KG1 (cell line): ENCODE measurements at regions not wholly inside any gene's neighbourhood (a gene's known extent, or its start where the extent isn't known, plus 50 kb on each side); places are given as distances from the start of the nearest gene placed in this dataset.
"Not testable (repeated sequence)": the region's sequence is repeated elsewhere in the genome, so short reads cannot be mapped to it uniquely, and the experiment has no call there.

Experiments used
- DNase-seq: peaks from one replicate; lab custom pipeline; 2025; lab: John Stamatoyannopoulos, UW

DNA sequence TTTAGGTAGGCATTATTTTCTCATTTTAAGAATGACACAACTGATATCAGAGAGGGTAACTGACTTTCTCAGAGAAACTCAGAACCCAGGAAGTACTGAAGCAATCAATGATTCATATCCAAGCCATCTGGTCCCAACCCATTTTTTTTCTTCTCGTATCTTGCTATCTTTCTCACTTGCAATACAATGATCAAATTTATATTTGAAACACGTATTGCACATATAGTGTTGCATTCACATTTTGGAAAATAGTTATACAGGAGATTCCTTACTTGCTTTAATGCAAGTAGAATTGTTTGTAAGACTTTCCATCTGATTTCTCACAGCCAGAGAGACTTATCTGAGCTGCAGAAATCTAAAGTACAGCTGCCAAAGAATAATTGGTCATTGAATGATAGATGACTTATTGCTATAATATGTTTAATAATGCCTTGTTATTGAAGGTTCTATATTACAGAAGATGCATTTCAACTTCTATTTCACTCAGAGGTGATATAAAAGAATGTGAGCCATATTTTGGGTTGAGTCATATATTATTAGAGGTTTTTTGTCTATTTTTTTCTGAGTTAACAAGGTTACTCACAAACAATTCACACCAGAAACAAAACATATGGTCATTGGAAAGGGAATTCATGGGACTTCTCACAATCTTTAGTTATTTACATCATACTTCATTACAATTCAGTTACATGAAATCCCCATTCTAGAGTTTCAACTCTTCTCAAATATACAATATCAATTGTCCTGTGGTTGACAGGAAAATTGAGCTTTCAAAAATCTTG, 337.5 kb upstream of the CITED2 start:
- no peak for DNase-seq

DNA sequence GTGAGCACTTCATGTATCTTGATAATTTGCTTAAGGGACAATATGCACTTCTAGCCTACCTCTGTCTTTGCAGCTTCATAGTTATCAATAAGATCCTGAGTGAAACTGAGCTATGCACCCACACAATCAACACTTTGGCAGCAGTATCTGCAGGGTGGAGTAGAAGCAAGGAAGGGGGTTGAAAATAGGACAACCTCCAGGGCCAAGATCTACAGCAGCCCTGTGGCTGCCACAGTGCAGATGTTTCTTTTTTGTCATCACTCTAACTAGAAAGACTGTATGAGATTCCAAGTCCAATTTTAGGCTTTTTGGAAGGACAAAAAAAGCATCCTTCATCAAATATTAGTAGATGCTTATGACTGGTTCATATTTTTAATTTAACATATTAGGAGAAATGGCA, 336.1 kb upstream of the CITED2 start:
- DNase-seq: no peak

DNA sequence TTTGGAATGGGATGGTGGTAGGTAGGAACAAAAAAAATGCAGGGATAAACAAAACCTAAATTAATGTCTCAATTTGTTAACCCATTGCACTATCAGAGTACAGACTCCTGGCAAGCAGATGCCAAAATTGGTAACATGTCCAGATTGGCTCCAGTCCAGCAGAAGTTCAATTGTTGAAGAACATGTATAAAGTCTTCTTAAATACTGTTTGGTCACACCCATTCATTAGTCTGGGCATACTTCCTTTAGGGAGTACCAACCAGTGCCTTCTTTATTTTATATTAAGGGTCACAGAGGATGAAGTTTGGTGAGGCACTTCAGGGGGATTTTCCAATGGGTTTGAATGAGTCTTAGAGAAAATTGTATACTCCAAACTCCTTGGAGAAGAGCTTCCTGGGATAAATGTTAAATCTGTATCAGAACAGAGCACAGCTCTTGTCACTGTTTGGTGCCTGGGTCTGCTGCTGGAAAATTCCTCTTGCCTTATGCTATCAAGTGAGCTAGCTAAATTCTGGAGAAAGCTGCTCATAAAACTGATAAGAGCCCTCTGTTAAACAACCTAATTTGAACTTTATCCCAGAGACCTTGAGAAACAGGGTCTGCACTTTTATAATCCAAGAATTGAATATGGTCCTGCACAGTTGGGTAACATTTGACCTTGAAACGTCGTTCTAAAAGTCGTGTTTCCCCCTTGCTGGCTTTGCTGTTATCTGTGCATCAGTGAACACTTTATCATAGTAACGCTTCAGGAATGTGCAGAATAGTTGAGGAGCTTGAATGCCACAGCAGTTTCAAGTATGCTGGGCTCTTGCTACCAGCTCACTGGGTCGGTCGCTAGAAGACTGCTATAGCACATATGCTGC, 334.1 kb upstream of the CITED2 start:
- DNase-seq: no peak

DNA sequence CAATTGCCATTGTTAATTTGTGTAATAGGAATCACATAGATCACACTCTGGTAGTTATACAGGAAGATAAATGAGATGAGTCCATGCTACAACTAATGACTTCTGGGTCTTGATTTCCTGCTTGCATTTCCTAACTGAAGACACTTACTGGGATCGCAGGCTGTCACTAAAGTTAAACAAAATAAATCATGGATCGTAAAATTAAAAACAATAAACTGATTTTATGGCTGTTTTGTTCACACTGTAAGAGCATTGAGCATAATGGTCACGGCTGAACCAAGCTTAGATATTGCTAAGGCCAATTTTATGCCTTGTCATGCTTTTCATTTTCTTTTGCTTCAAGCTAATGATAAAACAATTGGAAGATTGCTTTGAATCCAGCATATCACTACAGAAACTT, 332.5 kb upstream of the CITED2 start:
- no peak for DNase-seq

DNA sequence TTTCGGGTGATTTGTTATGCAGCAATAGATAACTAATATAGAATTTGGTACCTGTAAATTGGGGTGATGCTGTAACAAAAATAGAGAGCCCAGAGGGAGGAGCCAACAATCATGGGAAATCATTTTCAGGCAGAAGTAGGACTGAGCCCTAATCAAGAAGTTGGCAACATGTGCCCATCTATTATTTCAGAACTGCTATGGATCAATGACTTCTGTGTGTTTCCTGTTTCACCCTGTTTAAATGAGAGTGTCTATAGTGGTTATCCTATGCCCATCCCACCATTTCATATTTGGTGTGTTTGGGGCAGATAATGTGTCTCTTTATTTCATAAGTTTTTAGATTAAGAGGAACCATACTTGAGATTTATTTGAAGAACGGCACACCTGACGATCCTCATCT, 330.8 kb upstream of the CITED2 start:
- DNase-seq: no peak

DNA sequence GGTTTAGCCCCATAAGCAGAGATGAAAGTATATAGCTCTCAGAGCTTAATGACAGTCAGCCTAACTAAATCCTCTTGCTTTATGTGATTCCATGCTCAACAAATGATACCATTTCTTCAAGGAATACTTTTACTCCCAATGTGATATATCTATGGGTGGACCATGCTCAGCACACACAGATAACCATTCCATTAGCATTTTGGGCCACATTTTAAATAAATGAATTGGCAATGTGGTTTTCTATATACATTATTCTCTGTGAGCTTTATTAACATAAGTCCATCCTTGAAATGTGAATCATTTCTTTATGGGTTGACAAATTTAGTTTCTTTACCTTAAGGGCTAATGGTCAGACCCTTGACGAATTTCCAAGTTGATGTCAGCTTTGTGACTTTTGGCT, 329.3 kb upstream of the CITED2 start:
- DNase-seq: no peak

DNA sequence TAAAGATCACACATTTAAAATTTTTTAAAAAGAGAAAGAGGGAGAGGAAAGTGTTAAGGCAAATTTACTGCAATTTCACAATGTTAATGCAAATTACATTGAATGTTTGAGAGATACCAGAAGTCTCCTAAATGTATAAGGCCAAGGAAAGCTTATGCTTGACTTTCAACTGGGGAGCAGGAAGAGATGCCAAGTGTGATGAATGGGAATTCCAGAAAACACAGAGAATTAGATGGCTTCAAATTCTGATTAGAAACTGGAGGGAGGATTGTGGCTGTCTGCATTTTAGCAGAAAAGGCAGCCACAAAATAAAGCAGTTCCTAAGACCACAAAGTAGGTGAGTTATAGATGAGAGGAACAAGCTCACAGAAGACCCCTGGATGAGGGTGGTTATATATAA, 328.3 kb upstream of the CITED2 start:
- no peak for DNase-seq

DNA sequence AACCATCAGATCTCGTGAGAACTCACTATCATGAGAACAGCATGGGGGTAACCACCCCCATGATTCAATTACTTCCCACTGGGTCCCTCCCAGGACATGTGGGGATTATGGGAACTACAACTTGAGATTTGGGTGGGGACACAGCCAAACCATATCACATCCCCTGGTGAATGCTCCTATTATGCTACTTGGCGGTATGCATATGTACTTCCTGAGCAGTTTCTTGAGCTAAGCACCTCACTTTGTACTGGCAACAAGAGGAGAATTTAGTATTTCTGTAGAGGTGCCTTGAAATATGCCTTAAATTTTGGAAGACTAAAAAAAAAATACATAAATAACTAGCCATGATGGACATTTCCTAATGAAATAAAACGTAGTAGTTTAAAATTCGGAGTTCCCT, 327.2 kb upstream of the CITED2 start:
- DNase-seq: no peak

DNA sequence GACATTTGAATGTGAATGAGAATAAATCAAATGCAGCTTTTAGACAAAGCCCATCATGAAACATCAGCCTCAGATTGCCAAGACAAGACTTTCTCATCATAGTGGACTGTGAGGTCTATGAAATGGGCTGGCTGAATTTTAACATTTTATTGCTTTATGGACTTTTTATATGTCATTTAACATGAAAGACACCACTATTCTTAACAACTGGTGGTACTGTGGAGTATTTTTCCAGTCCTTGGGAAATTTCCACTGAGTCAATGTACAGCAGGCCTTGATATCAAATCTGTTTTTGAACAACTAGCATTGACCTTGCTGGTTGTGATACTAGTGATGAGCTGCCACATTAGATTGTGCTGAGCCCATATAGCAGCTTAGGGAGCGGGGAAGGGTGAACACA, 326.6 kb upstream of the CITED2 start:
- DNase-seq: no peak

DNA sequence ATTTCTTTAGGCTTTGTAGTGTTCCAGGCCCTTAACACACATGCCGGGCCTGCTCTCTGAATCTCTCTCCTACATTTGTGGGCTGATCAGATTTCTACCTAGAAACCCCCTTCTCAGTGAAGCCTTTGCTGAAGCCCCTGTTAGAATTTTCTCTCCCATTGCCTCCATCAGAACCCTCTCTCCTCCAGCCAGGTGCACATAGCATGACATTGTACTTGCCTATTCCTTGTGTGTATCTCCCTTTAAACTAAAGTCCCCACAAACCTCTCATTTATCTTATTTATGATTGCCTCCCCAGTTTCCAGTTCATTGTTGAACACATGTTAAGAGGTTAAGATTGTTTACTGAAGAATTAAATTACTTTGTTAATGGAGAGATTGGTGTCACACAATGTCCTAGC, 325.5 kb upstream of the CITED2 start:
- DNase-seq: no peak

DNA sequence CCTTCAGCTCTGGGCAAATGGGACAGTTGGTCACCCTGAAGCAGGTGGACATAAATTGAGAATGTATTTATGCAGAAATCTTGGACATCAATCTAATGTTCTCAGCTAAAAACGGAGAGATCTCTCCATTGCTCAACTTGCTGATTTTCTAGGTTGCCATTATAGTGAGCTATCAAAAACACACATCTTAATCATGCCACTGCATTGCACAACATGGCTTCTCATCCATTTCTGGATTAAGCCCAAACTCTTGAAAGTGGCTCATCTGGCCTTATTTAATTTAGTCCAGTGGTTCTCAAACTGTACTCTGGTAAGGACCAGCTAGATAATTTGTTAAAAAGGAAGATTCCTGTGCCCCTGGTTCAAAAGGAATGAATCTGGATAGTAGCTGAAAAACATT, 324.9 kb upstream of the CITED2 start:
- no peak for DNase-seq

DNA sequence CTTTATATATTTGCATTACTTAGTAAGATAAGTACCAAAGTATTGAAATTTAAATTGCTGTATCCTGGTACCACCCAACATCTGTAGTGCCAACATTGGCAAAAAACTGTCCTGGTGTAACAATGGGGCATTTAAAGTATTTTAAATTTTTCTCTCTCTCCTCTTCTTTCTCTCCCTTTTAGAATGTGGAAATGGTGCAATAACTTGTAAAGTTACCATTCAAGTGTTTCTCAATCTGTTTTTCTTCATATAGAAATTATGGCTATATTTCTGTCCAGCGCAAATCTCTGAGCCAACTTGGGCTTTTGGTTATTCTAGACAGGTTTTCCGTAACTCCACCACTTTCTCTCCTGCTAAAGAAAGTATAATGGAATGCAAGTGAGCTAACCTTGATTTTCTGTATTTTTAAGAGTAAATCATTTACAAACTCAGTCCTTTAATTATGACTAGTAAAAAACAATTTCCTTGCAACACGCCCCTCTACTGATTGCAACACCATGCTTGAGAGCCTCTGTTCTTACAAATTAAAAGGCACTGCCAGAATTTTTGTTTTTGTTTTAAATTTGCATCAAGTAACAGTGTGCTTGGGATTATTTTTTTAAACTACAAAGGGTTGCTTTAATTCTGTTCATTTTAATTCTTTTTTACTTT, 324.2 kb upstream of the CITED2 start:
- DNase-seq: no peak

DNA sequence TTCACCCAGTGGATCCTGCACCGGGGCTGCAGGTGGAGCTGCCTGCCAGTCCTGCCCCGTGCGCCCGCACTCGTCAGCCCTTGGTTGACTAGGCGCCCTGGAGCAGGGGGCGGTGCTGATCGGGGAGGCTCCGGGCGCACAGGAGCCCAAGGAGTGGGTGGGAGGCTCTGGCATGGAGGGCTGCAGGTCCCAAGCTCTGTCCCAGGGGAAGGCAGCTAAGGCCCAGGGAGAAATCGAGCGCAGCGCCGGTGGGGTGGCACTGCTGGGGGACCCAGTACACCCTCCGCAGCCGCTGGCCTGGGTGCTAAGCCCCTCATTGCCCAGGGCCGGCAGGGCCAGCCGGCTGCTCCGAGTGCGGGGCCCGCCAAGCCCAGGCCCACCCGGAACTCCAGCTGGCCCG, 323.4 kb upstream of the CITED2 start:
- not testable (repeated sequence) for DNase-seq

DNA sequence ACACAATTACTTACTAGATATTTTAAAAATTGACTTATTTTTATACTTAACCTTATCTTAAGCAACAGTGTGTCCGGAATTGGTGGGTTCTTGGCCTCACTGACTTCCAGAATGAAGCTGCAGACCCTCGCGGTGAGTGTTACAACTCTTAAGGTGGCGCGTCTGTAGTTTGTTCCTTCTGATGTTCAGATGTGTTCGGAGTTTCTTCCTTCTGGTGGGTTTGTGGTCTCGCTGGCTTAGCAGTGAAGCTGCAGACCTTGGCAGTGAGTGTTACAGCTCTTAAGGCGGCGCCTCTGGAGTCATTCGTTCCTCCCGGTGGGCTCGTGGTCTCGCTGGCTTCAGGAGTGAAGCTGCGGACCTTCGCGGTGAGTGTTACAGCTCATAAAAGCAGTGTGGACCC, 322.5 kb upstream of the CITED2 start:
- DNase-seq: not testable (repeated sequence)

DNA sequence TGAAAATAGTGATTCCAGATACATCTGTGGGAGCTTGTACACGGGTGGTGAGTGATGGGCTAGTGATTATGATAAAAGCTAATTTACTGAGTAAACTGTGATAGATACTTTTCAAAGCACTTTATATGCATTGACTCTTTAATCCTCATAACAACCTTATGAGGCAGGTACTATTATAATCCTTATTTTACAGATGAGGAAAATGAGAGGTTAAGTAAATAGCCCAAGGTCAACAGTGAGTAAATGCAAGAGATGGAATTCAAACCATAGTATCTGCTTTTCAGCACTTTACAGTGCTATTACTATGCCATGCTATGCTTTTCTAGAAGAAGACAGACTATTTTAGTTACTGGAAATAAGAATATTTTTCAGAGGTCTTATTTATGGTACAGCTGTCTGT, 320.9 kb upstream of the CITED2 start:
- DNase-seq: no peak

DNA sequence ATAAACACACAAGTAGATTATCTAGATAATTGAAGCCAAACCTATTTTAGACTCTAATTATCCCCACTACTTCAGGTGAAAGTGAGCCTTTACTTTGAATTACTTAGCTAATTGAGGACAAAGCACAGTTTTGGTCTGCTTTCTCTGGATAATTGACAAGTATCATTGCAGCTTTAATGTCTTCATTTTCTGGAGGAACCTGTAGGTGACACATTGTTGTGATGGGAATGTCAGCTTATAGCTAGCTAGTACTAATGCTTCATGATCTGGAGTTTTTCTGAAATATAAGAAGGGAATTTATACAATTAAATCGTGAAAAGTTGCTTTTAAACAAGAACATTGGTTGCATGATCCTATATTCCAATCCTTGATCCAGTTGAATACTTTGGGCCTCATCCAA, 319.3 kb upstream of the CITED2 start:
- DNase-seq: no peak

DNA sequence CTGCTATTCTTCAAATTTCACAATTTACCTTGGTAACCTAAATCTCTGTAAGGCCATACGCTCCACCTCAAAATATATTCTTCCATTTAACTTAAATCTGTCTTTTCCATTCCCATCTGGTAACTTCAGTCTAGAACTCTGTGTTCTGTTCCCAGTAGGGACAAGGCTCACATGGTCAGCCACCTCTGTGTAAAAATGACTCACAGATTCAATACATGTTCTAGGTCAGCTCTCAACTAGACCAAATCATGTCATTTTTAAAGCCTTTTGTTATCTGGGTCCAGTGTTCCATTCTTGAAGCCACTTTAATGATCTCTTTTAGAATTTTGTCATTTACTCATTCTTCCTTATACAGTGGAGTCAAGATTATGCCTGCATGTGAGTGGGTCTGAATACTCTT, 315.6 kb upstream of the CITED2 start:
- DNase-seq: no peak

DNA sequence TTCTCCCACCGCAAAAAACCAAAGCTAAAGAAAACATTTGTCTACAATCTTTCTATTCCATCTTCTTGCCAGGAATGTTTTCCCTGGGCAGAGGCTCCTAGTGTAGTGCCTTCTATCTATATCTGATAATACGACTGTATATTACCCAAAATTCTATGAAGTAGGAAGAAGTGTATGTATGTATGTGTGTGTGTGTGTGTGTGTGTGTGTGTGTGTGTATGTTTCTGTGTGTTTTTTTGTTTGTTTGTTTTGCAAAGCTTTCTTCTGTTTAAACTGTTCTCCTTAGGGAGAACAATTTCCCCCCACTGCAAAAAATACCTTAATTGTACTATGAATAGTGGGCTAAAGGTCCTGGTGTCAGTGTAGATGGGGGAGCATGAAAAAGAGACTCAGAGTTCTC, 312.6 kb upstream of the CITED2 start:
- no peak for DNase-seq

DNA sequence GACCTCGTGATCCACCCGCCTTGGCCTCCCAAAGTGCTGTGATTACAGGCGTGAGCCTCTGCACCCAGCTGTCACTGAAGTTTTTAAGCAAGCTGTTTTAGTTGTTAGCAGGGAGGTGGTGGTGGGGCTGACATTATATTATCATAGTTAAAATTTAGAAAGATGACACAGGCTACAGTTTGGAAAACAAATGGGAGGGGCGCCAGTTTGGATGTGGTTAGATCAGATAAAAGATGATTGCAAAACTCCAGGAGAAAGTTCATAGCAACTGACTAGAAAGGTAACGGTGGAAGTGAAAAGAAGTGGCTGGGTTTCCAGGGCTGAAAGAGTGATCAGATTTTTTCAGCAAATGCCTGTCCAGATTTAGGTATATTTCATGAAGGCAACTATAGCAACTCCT, 311.9 kb upstream of the CITED2 start:
- no peak for DNase-seq

DNA sequence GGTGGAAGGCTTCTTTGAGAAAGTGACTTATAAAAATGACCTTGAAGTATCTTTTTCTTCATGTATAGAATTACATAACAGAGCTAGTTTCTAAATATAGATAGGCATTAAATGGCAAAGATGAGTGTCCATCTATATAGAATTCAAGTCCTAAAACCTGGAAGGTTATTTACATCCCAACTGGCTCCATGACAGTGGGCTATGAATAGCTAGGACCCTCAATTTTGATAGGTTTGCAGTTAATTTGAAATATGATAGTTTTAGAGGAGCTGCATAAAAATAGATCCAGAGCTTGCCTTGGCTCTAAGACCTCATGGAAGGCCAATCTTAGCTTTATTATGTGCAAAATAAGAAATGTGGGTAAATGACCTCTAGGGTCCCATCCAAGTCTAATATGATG, 310.6 kb upstream of the CITED2 start:
- no peak for DNase-seq

DNA sequence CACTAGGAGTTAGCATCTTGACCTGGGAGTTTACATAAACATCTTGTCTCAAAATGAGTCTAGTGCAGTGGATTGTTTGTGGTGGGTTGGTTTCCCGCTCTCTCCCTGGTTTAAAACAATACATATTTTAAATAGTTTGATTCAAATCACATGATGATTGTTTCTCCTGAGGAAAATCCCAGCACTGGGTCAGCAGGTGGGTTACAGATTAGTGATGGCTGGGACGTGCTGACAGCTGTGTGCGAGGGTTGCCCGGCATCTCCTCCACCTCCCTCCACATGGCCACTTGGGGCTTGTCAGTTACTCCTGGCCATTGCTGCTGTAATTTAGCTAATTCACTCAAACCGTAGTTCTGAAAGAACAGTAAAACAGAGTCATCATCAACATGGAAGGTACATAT, 306.4 kb upstream of the CITED2 start:
- no peak for DNase-seq

DNA sequence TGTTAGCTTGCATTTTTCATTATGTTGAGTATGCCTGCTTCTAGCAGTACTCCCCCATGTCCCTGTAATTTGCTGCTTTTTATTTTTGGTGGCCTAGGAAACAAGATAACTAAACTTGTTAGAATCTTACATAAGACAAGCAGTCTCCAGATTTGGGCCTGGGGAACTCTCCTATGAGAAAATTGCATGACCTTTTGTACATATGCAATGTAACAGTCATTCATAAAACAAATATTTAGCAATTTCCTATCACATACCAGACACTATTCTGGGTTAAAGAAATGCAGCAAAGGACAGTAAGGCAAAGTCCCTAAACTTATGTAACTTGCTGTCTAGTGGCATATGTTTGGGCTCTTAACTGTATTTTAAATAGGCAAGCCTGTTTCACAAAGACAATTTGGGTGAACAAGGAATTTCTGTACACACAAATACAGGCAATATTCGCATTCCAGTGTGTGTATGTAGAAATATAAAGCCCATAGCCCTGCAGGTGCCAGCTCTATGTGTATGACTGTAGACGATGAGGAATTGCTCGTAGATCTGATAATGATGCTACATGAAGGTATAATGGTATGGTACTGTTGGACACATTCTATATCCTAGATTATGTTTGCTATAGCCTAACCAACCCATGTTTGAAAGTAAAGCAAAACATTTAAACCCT, 305.2 kb upstream of the CITED2 start:
- no peak for DNase-seq

DNA sequence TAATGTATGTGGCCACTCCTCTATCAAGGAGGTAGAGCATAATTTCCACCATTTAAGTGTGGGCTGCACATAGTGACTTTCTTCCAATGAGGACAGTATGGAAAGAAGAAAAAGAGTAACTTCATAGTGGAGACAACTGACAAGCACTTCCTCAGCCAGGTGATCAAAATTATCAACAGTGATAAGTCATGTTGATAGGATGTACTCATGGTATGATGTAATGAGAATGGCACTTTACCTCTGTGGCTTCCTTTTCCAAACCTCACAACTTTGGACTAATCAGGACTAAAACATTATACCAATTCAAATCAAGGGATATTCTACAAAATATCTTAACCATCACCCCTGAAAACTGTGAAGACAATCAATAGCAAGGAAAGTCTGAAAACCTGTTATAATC, 302.3 kb upstream of the CITED2 start:
- DNase-seq: no peak
